Astrocyte of the hippocampus (primary cell): ENCODE measurements at regions not wholly inside any gene's neighbourhood (a gene's known extent, or its start where the extent isn't known, plus 50 kb on each side); places are given as distances from the start of the nearest gene placed in this dataset.
"Not testable (repeated sequence)": the region's sequence is repeated elsewhere in the genome, so short reads cannot be mapped to it uniquely, and the experiment has no call there.

ENCODE experiments used
- DNase-seq: peaks from one replicate; pipeline ENCODE4 v3.0.0; 2011; ENCODE audit warnings: low read depth, low spot score

DNA sequence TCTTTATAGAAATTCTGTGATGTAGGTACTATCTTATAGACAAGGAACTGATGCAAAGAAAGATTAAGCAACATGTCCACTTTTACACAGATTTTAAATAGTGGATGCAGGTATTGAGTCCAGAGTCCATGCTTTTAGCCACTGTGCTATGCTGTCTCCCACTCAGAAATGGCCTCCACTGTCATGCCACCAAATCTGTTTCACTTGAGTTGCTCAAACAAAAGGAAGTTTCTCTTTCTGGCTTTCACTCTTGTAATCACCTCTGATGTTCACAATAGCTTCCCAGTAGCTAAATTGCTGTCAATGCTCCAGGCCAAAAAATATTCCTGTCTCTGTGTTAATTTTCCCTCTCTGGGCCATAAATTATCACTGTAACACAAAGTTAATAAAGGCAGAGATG lies 77.0 kb upstream of the RASA1 start:
- DNase-seq = no peak

GRCh38 chr5:87191645-87192044 lies 76.0 kb upstream of the RASA1 start:
- DNase-seq = no peak

DNA sequence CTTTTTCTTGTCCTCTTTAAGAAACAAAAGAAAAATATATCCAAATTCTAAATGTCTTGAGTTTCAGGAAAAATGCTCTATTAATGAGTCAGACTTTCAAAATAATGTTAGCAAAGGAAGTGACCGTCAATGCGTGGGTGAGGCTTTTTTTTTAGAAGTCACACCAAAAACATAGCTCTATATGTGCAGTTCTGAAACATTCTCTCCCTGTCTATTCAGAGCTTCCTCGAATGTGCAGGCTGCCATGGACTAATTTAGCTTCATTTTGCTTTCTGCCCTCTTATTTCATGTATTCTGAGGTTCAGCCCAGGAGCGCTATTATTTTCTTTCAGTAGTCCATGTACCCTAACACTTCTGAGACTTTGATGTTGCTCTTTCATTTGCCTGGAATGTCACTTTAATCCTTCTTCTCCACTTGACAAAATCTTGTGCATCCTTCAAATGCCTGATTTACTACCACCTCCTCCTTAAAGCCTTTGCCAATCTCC lies 72.5 kb upstream of the RASA1 start:
- DNase-seq = peak; percentile 47

- DNase-seq = peak; percentile 16
Observed at GRCh38 chr5:87195616-87196015, 72.1 kb upstream of the RASA1 start.

DNA sequence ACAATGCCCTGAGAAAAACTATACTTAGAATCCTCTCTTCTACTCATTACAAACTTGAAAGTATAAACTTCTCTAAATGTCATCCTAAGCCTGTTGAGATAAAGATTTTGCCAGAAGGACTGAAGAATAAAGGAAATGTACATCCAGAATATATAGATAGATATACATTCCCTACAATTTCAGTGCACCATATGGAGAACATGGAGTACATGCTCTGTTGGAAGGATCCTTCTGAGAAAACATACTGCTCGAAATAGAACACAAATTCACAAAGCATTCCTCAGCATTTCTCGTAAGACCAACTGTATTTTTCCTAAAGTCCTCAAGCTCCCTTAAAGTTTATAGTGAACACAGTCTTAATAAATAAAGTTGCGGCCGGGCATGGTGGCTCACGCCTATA lies 69.7 kb upstream of the RASA1 start:
- DNase-seq = no peak

DNA sequence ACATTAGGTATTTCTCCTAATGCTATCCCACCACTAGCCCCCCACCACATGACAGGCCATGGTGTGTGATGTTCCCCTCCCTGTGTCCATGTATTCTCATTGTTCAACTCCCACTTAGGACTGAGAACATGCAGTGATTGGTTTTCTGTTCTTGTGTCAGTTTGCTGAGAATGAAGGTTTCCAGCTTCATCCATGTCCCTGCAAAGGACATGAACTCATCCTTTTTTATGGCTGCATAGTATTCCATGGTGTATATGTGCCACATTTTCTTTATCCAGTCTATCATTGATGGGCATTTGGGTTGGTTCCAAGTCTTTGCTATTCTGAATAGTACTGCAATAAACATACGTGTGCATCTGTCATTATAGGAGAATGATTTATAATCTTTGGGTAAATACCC lies 68.4 kb upstream of the RASA1 start:
- DNase-seq = not testable (repeated sequence)

DNA sequence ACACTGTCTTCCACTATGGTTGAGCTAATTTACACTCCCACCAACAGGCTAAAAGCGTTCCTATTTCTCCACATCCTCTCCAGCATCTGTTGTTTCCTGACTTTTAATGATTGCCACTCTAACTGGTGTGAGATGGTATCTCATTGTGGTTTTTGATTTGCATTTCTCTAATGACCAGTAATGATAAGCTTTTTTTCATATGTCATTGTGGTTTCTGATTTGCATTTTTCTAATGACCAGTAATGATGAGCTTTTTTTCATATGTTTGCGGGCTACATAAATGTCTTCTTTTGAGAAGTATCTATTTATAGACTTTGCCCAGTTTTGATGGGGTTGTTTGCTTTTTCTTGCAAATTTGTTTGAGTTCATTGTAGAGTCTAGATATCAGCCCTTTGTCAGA lies 68.0 kb upstream of the RASA1 start:
- DNase-seq = not testable (repeated sequence)

DNA sequence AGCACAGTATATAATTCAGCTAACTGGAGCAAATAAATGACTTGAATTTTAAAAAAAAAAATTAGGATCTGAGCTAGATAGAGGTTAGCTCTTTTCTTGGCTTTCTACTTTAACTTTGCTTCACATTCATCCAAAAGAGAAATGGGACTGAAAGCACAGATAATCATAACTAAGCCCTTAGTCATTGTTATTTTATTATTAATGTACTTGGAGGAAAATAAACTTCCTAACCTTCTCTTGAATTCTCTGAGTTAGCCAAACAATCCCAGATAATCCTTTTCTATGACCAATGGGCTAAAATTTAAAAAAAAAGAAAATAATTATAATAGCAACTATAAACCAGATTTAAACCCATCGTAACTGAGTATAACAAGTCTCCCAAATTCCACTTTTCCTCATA lies 57.6 kb upstream of the RASA1 start:
- no peak for DNase-seq

DNA sequence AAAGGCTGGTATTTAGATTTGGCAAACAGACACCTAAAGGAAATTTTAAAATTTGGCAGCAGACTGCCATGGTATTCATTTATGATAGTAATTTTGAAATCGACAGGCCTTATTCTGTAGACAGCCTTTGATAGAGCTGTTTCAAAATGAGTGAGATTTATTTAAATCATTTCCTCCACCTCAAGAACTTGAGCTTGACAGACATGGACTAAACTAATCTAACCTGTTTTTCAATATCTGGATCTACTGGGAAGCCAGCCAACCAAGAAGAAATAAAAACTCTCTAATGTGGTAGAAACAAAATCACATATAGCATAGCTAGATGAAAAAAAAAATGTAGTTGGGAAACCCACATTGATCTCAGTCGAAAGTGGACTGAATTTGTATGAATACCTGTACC lies 56.9 kb upstream of the RASA1 start:
- no peak for DNase-seq

DNA sequence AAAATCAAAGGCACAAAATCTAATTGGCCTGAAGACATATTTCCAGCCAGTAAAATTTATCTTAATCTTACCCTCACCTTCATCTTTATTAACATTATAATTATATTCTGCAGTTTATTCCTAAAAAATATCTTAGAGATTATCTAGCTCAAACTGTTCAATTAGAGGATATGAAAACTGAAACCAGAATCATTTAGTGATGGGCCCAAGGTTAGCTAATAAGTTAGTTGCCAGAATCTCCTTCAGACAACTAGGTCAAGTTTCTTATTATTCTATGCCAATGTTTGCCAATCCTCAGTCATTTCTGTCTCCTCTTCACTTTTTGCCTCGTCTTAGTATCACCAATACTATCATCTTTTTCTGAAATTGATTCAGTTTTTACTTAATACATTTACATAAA lies 56.0 kb upstream of the RASA1 start:
- DNase-seq = no peak

GRCh38 chr5:87212183-87212582 lies 55.5 kb upstream of the RASA1 start:
- not testable (repeated sequence) for DNase-seq

DNA sequence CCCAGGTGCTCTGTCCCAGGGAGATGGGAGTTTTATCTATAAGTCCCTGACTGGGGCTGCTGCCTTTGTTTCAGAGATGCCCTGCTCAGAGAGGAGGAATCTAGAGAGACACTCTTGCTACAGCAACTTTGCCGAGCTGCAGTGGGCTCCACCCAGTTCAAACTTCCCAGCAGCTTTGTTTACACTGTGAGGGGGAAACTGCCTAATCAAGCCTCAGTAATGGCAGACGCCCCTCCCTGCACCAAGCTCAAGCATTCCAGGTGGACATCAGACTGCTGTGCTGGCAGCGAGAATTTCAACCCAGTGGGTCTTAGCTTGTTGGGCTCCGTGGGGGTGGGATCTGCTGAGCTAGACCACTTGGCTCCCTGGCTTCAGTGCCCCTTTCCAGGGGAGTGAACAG lies 50.2 kb upstream of the RASA1 start:
- DNase-seq = not testable (repeated sequence)
